RKO (cell line): ENCODE measurements at regions not wholly inside any gene's neighbourhood (a gene's known extent, or its start where the extent isn't known, plus 50 kb on each side); places are given as distances from the start of the nearest gene placed in this dataset.

Experiments
- DNase-seq: peaks from one replicate; pipeline ENCODE4 v3.0.0-alpha.2; 2016; ENCODE audit warnings: low spot score

DNA sequence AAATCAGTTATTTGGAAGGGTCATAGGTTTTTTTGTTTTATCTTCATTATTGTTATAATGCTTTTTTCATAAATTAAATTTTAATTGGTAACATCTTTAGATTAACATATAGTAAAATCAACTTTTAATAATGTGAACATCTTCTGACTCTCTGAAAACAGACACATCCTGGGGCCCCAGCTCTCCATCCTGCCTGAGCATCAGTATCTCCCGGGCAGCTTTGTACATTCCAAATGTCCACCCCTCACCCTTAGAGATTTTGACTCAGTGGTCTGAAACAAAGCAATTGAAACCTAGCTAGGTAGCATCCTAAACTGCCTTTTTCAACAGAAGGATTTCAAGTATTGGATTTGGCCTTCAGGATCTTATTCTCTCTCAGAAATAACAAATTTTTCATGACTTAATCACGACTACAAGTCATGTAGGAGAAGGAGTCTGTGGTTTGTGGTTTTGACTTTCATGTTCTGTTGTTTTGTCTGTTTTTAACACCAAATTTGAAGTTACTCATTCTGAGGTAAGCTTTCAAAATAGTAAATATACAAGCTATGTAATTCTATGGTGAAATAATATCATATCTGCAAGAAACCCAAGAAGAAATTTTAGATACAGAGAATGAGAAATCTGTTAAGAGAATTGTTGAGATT is 147.3 kb upstream of the UBE2E2 start:
- peak; percentile 34 for DNase-seq

GRCh38 chr3:23062582-23062981 is 140.5 kb upstream of the UBE2E2 start:
- DNase-seq: no peak

- no peak for DNase-seq
Measured at GRCh38 chr3:23062982-23063381, 140.1 kb upstream of the UBE2E2 start.

DNA sequence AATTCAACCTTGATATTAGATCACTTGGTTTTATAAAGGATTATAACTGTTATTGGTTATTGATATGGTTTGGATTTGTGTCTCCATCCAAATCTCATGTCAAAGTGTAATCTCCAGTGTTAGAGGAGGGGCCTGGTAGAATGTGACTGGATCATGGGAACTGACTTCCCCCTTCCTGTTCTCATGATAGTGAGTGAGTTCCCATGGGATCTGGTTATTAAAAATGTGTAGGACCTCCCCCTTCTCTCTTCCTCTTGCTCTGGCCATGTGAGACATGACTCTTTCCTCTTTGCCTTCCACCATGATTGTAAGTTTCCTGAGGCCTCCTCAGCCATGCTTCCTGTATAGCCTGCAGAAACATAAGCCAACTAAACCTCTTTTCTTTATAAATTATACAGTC is 136.0 kb upstream of the UBE2E2 start:
- no peak for DNase-seq

DNA sequence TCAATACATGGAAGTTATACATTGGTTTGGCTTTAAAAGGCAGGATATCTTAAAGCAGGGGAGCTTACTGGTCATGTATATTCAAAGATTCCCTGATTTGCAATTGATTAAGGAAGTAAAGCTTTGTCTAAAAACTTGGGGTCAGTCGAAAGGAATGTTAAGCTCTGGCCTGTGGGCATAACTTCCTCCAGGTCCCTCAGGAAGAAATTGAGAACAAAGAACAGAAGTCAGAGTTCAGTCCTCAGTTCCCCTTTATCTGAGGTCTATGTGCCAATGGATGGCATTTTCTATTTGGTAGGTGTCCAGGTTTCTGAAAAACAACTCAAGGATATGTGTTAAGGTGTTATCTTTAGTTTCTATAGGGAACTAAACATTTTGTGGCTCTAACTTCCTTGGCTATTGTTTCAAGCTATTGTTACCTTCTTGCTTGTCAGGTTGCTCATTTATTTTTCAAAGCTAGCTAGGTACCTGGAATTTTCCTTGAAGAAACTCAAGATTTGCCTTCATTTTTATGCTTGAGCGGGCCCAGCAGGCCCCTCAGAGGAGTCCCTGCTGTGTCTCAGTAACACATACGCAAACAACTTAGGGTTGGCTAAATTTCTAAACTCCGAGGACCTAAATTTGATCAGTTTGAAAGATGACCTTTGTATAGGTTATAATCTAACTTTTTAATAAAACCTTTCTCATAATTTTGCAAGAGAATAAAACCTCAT is 135.0 kb upstream of the UBE2E2 start:
- DNase-seq: no peak

GRCh38 chr3:23071296-23071695 is 131.8 kb upstream of the UBE2E2 start:
- no peak for DNase-seq

DNA sequence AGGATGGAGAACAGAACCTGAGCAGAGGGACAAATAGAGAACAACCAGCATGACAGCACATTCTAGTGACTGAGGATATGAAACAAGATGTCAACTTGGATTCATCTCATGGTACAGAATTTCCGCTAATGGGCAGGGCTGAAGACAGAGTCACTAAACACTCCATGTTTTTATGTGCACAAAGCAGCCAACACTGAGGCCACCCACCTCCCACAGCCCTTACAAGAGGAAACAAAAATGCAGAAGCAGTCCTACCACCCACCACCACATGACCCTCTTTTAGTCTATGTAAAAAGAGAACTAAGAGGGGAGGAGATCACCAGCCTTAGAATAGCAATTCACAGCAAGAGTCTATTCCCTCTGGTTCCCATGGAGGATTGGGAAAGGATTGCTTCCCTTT is 131.4 kb upstream of the UBE2E2 start:
- DNase-seq: no peak

DNA sequence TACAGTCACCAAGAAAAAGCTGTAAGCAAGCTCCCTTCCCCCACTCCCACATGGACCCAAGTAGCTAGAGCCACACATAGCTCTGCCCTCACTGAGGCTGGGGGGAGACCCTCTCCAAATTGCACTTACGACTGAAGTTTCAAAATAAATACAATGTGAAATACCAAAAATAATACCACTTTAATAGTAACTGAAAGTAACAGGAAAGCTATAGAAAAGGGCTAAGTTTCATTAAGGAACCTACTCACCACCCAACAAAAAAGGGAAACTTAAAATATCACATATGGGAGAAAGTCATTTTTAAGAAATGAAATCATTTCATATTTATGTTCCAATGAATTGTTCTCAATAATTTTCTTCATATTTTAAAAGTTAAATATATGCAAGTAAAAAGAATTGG is 130.4 kb upstream of the UBE2E2 start:
- DNase-seq: no peak

GRCh38 chr3:23073724-23074305 is 129.3 kb upstream of the UBE2E2 start:
- no peak for DNase-seq

DNA sequence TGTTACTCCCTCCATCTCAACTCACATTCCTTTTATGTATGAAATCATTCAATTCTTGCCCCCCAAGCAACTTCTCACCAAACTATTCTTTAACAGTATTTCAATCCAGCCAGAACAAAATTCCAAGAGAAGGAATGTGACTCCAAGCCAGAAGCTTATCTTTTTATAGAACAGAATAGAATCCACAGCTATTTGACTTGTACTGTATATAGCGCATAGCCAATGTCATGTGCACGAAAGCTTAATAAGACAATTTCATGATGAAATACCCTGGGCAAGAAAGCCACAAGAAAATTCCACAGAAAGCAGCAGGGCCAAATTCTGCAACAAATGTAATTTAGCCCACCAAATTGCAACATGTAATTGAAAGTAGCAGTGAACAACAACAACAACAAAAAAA is 127.6 kb upstream of the UBE2E2 start:
- no peak for DNase-seq

DNA sequence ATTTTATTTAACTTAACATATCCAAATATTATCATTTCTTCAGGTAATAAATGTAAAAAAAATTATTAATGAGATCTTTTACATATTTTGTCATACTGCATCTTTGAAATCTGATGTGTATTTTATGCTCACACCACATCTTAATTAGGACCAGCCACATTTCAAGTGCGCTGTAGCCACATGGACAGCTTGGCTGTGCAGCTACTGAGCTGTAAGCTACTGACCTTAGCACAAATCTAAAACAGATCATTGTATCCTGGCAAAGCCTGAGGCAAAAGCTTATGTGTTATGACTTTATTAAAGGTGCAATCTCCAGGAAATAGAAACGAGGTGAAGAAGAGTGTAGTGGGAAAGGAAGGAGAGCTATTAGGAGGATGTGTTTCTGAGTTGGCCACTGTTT is 126.7 kb upstream of the UBE2E2 start:
- no peak for DNase-seq

DNA sequence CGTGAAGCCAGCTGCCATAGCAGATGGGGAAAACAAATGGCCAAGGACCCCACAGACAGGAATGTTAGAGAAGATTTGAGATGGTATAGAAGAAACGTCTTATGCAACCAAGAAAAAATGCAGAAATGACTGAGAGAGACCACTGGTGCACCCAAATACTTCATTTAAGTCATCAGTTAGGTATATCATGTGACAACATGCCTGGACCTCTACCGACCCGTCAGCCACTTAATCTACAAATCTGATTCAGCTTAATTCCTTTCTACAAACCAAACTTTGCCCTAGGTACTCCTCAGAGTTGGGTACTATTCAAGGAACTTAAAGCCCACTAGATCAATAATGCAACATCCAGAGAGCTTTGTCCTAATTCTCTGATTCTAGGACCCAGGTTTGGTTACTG is 126.0 kb upstream of the UBE2E2 start:
- DNase-seq: no peak

DNA sequence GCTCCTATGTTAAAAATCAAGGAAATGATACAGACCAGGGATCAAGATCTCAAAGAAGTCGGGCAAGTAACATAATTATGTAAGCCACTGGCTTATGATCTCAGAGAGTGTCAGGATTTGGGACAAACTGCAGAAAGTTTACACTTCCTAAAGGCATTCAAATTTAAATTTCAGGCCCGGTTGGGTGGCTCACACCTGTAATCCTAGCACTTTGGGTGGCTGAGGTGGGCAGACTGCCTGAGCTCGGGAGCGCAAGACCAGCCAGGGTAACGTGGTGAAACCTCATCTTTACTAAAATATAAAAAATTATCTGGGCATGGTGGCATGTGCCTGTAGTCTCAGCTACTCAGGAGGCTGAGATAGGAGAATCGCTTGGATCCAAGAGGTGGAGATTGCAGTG is 124.4 kb upstream of the UBE2E2 start:
- no peak for DNase-seq

GRCh38 chr3:23079976-23080375 is 123.2 kb upstream of the UBE2E2 start:
- no peak for DNase-seq

GRCh38 chr3:23083701-23084100 is 119.4 kb upstream of the UBE2E2 start:
- no peak for DNase-seq

DNA sequence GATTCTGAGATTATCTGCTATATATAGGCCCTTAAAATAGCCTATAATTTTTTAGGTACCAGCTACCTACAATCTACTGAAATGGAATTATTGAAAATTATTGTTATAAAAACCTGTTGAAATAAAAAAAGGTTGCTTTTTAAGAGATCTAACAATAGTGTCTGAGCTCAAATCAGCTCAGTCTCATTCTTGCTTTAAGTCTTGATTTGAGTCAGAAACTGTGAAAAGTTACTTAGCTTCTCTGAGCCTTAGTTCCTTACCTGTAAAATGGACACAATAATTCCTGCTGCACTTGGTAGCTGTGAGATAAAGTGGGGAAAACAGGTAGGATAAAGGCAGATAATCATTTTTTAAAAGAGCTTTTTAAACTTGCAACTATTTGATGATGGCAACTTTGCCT is 118.8 kb upstream of the UBE2E2 start:
- no peak for DNase-seq

- no peak for DNase-seq
Measured at GRCh38 chr3:23085261-23085660, 117.9 kb upstream of the UBE2E2 start.

- no peak for DNase-seq
Measured at GRCh38 chr3:23086331-23086730, 116.8 kb upstream of the UBE2E2 start.

- no peak for DNase-seq
Measured at GRCh38 chr3:23086831-23087230, 116.3 kb upstream of the UBE2E2 start.

- no peak for DNase-seq
Measured at GRCh38 chr3:23094412-23094811, 108.7 kb upstream of the UBE2E2 start.

GRCh38 chr3:23094890-23095462 is 108.2 kb upstream of the UBE2E2 start:
- DNase-seq: peak; percentile 69

GRCh38 chr3:23096041-23096440 is 107.1 kb upstream of the UBE2E2 start:
- no peak for DNase-seq

GRCh38 chr3:23099021-23099420 is 104.1 kb upstream of the UBE2E2 start:
- no peak for DNase-seq
